Progenitor cell of endocrine pancreas (in vitro differentiated cells): ENCODE measurements at regions not wholly inside any gene's neighbourhood (a gene's known extent, or its start where the extent isn't known, plus 50 kb on each side); places are given as distances from the start of the nearest gene placed in this dataset.

Experiments
- DNase-seq: peaks from one replicate; pipeline ENCODE4 v3.0.0; 2021; ENCODE audit warnings: low spot score; ENCODE audit not compliant: unreplicated experiment
- H3K27ac Mint-ChIP-seq: 2 replicates; pipeline ENCODE4 v1.8.0; 2021; ENCODE audit warnings: mild to moderate bottlenecking, moderate library complexity, mixed read lengths
- H3K27me3 Mint-ChIP-seq: 2 replicates; pipeline ENCODE4 v1.8.0; 2021; ENCODE audit warnings: mixed read lengths
- H3K36me3 Mint-ChIP-seq: 2 replicates; pipeline ENCODE4 v1.8.0; 2022; ENCODE audit warnings: mixed read lengths; ENCODE audit not compliant: insufficient read depth
- H3K4me1 Mint-ChIP-seq: 2 replicates; pipeline ENCODE4 v1.8.0; 2021; ENCODE audit warnings: low read depth, mixed read lengths
- H3K4me3 Mint-ChIP-seq: 2 replicates; pipeline ENCODE4 v1.8.0; 2021; ENCODE audit warnings: low read depth, mild to moderate bottlenecking, moderate library complexity, mixed read lengths
- H3K9me3 Mint-ChIP-seq: 2 replicates; pipeline ENCODE4 v1.8.0; 2021; ENCODE audit warnings: low read depth, mixed read lengths
- CTCF ChIP-seq: fragments of 200-600 bp; sonication (generic); IDR thresholded peaks from one replicate; pipeline ENCODE4 v1.5.0; 2021; ENCODE audit warnings: antibody characterized with exemption, mild to moderate bottlenecking; ENCODE audit not compliant: unreplicated experiment

- Mint-ChIP-seq H3K9me3 (peaks cover 5% of the 10 kb centered on the region), H3K27me3 (no peaks in the 10 kb centered on the region), H3K27ac (no peak overlapping the region), H3K36me3 (no peaks in the 10 kb centered on the region), H3K4me3 (no peak overlapping the region), H3K4me1 (peaks cover 4% of the 10 kb centered on the region)
- DNase-seq = no peak
- no peak for TF ChIP-seq CTCF
Measured at GRCh38 chr5:106185661-106186081, 1485.1 kb downstream of the EFNA5 start.

GRCh38 chr5:106174903-106175302, 1495.8 kb downstream of the EFNA5 start:
- Mint-ChIP-seq H3K27me3 (no peaks in the 10 kb centered on the region), H3K27ac (no peak overlapping the region), H3K4me1 (no peaks in the 10 kb centered on the region), H3K4me3 (no peak overlapping the region), H3K36me3 (no peaks in the 10 kb centered on the region), H3K9me3 (peaks cover 23% of the 10 kb centered on the region)
- no peak for TF ChIP-seq CTCF
- no peak for DNase-seq

- peaks cover 23% of the 10 kb centered on the region for H3K9me3 Mint-ChIP-seq
- no peak overlapping the region for H3K4me3 Mint-ChIP-seq
- no peaks in the 10 kb centered on the region for H3K36me3 Mint-ChIP-seq
- H3K27ac Mint-ChIP-seq = no peak overlapping the region
- H3K4me1 Mint-ChIP-seq = no peaks in the 10 kb centered on the region
- H3K27me3 Mint-ChIP-seq = no peaks in the 10 kb centered on the region
- DNase-seq = no peak
- TF ChIP-seq CTCF = no peak
Measured at GRCh38 chr5:106172681-106173532, 1497.8 kb downstream of the EFNA5 start.

GRCh38 chr5:106171708-106172107, 1499.0 kb downstream of the EFNA5 start:
- no peaks in the 10 kb centered on the region for H3K4me1 Mint-ChIP-seq
- TF ChIP-seq CTCF = no peak
- H3K27ac Mint-ChIP-seq = no peak overlapping the region
- H3K36me3 Mint-ChIP-seq = no peaks in the 10 kb centered on the region
- peaks cover 18% of the 10 kb centered on the region for H3K9me3 Mint-ChIP-seq
- no peak for DNase-seq
- H3K4me3 Mint-ChIP-seq = no peak overlapping the region
- H3K27me3 Mint-ChIP-seq = no peaks in the 10 kb centered on the region

GRCh38 chr5:106171132-106171531, 1499.6 kb downstream of the EFNA5 start:
- no peak for DNase-seq
- Mint-ChIP-seq H3K4me3 (no peak overlapping the region), H3K27me3 (no peaks in the 10 kb centered on the region), H3K36me3 (no peaks in the 10 kb centered on the region), H3K4me1 (no peaks in the 10 kb centered on the region), H3K9me3 (peaks cover 18% of the 10 kb centered on the region), H3K27ac (no peak overlapping the region)
- TF ChIP-seq CTCF = no peak
